ENCODE measurements at regions not wholly inside any gene's neighbourhood (a gene's known extent, or its start where the extent isn't known, plus 50 kb on each side); places are given as distances from the start of the nearest gene placed in this dataset.

GRCh38 chr2:239729151-239729550, 296.0 kb downstream of the NDUFA10 start:
- no peak overlapping the region for H3K9ac ChIP-seq (ENCODE audit: insufficient read depth, low read length)
- no peak overlapping the region for H3K27ac ChIP-seq (ENCODE audit: insufficient read depth, low read length)
- no peak for DNase-seq (ENCODE audit: low read depth in 2 of 2)
- H3K36me3 ChIP-seq (ENCODE audit: control insufficient read depth, insufficient read depth, low read length) = no peaks in the 10 kb centered on the region
- H3K4me2 ChIP-seq (ENCODE audit: extremely low read depth, insufficient read depth, low read length) = no peak overlapping the region
- no peaks in the 10 kb centered on the region for H3K9me3 ChIP-seq (ENCODE audit: control insufficient read depth, insufficient read depth, low read depth, low read length)
- no peaks in the 10 kb centered on the region for H3K27me3 ChIP-seq (ENCODE audit: control insufficient read depth, insufficient read depth, low read length)
- H2AFZ ChIP-seq (ENCODE audit: low read length) = no peak overlapping the region
- H3K79me2 ChIP-seq (ENCODE audit: control insufficient read depth, insufficient read depth, low read length) = no peaks in the 10 kb centered on the region
- no peaks in the 10 kb centered on the region for H3K4me1 ChIP-seq (ENCODE audit: control insufficient read depth, extremely low read depth, insufficient read depth, low read length)
- no peaks in the 10 kb centered on the region for H4K20me1 ChIP-seq (ENCODE audit: control insufficient read depth, extremely low read depth, insufficient read depth, low read length)
- TF ChIP-seq EZH2 (IDR thresholded peaks at IDR 0.05; ENCODE audit: low read length, missing control alignments) (no peak), CTCF (conservative IDR thresholded peaks at IDR 0.05 in 1 of 2, IDR thresholded peaks at IDR 0.05 in 1 of 2; ENCODE audit: low read depth in 1 of 2, low read length in 2 of 2) (no peak)
- H3K4me3 ChIP-seq (replicated peaks in 1 of 4; ENCODE audit: control extremely low read depth in 1 of 4, insufficient read depth in 1 of 4, low read depth in 3 of 4, low read length in 4 of 4) = no peak overlapping the region

GRCh38 chr2:239728751-239729150, 296.4 kb downstream of the NDUFA10 start:
- TF ChIP-seq EZH2 (IDR thresholded peaks at IDR 0.05; ENCODE audit: low read length, missing control alignments) (no peak), CTCF (conservative IDR thresholded peaks at IDR 0.05 in 1 of 2, IDR thresholded peaks at IDR 0.05 in 1 of 2; ENCODE audit: low read depth in 1 of 2, low read length in 2 of 2) (no peak)
- H3K4me3 ChIP-seq (replicated peaks in 1 of 4; ENCODE audit: control extremely low read depth in 1 of 4, insufficient read depth in 1 of 4, low read depth in 3 of 4, low read length in 4 of 4) = no peak overlapping the region
- H3K79me2 ChIP-seq (ENCODE audit: control insufficient read depth, insufficient read depth, low read length) = no peaks in the 10 kb centered on the region
- H3K4me1 ChIP-seq (ENCODE audit: control insufficient read depth, extremely low read depth, insufficient read depth, low read length) = no peaks in the 10 kb centered on the region
- no peaks in the 10 kb centered on the region for H3K36me3 ChIP-seq (ENCODE audit: control insufficient read depth, insufficient read depth, low read length)
- no peaks in the 10 kb centered on the region for H4K20me1 ChIP-seq (ENCODE audit: control insufficient read depth, extremely low read depth, insufficient read depth, low read length)
- no peaks in the 10 kb centered on the region for H3K27me3 ChIP-seq (ENCODE audit: control insufficient read depth, insufficient read depth, low read length)
- H3K4me2 ChIP-seq (ENCODE audit: extremely low read depth, insufficient read depth, low read length) = no peak overlapping the region
- H3K9me3 ChIP-seq (ENCODE audit: control insufficient read depth, insufficient read depth, low read depth, low read length) = peaks cover 2% of the 10 kb centered on the region
- DNase-seq (ENCODE audit: low read depth in 2 of 2) = no peak
- H2AFZ ChIP-seq (ENCODE audit: low read length) = no peak overlapping the region
- no peak overlapping the region for H3K9ac ChIP-seq (ENCODE audit: insufficient read depth, low read length)
- no peak overlapping the region for H3K27ac ChIP-seq (ENCODE audit: insufficient read depth, low read length)

GRCh38 chr2:239727776-239728600, 297.2 kb downstream of the NDUFA10 start:
- Histone ChIP-seq H3K36me3 (ENCODE audit: control insufficient read depth, insufficient read depth, low read length) (no peaks in the 10 kb centered on the region), H2AFZ (ENCODE audit: low read length) (no peak overlapping the region), H3K9me3 (ENCODE audit: control insufficient read depth, insufficient read depth, low read depth, low read length) (peaks cover 2% of the 10 kb centered on the region), H3K4me2 (ENCODE audit: extremely low read depth, insufficient read depth, low read length) (no peak overlapping the region), H3K27me3 (ENCODE audit: control insufficient read depth, insufficient read depth, low read length) (no peaks in the 10 kb centered on the region), H3K79me2 (ENCODE audit: control insufficient read depth, insufficient read depth, low read length) (no peaks in the 10 kb centered on the region), H3K27ac (ENCODE audit: insufficient read depth, low read length) (no peak overlapping the region), H3K9ac (ENCODE audit: insufficient read depth, low read length) (no peak overlapping the region), H3K4me1 (ENCODE audit: control insufficient read depth, extremely low read depth, insufficient read depth, low read length) (no peaks in the 10 kb centered on the region), H3K4me3 (replicated peaks in 1 of 4; ENCODE audit: control extremely low read depth in 1 of 4, insufficient read depth in 1 of 4, low read depth in 3 of 4, low read length in 4 of 4) (no peak overlapping the region), H4K20me1 (ENCODE audit: control insufficient read depth, extremely low read depth, insufficient read depth, low read length) (no peaks in the 10 kb centered on the region)
- DNase-seq (ENCODE audit: low read depth in 2 of 2) = no peak
- TF ChIP-seq CTCF (conservative IDR thresholded peaks at IDR 0.05 in 1 of 2, IDR thresholded peaks at IDR 0.05 in 1 of 2; ENCODE audit: low read depth in 1 of 2, low read length in 2 of 2) (no peak), EZH2 (IDR thresholded peaks at IDR 0.05; ENCODE audit: low read length, missing control alignments) (no peak)
